ENCODE measurements at regions not wholly inside any gene's neighbourhood (a gene's known extent, or its start where the extent isn't known, plus 50 kb on each side); places are given as distances from the start of the nearest gene placed in this dataset.

DNA sequence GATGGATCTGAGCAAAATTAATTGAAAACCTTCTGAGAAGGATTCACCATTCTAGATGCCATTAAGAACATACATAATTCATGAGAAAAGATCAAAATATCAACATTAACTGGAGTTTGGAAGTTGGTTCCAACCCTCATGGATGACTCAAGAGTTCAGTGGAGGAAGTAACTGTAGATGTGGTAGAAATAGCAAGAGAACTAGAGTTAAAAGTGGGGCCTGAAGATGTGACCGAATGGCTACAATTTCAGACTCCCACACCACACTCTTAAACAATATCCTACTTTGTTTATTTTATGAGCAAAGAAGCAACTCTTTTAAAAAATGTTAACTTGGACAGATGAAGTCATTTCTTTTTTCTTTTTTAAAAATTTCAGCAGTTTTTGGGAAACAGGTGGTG, 354.3 kb downstream of the KLF12 start:
- no peak for DNase-seq

DNA sequence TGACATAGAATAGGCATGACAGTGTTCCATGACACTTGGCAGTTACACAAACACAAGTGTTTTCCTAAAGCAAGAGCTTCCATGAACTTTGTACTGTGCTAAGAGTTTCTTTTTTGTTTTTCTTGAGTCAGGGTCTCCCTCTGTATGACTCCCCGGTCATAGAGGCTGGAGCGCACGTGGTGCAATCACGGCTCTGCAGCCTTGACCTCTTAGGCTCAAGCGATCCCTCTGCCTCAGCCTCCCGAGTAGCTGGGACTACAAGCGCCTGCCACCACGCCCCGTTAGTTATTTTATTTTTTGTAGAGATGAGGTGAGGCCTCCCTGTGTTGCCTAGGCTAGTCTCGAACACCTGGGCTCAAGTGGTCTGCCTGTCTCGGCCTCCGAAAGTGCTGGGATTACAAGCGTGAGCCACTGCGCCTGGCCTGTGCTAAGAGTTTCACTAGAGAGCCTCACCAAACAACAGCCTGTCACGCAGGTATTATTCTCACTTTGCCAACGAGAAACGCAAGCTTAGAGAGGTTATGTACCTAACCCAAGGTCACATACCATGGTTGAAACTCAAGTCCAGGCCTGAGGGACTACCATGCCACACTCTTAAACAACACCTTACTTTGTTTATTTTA, 355.9 kb downstream of the KLF12 start:
- no peak for DNase-seq

DNA sequence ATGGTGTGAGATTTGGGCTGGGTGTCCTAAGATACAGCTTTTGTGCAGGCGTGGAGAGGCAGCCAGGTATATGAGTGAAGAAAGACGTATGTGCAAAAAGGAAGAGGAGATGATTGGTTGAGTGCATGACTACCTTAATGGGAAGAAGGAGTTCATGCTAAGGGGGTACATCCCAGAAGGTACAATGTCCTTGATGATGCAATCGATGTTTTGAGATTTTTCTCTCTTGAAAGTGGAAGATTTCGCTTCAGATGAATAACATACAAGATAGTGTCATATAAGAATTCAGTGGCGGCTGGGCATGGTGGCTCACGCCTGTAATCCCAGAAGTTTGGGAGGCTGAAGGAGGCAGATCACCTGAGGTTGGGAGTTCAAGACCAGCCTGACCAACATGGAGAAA, 357.1 kb downstream of the KLF12 start:
- DNase-seq = no peak

DNA sequence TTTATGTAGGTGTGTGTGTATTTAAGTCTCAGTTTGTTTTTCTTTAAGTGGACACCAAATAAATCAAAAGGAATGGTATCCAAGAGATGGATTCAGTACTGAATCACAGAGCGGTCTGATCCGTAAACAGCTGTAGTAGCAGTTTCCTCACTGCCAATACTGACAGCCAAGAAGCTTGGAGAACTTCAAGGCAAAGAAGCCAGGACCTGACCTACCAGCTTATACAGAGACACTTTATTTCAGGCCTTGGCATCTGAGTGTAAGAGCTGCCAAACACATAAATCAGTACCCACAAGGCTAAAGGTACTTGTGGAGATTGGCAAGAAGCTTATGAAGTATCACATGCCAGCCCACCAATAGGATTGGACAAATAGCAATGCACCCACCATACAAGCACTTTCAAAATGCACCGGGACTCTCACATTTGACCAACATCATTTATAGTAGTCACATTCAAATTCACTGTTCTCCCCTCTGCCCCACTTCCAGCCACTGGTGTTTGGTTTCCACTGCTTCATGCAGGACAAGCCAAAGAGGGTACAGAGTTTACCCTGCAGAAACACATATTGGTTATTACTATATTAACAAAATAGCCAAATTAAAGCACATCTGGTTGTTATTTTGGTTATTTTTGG, 357.9 kb downstream of the KLF12 start:
- no peak for DNase-seq

DNA sequence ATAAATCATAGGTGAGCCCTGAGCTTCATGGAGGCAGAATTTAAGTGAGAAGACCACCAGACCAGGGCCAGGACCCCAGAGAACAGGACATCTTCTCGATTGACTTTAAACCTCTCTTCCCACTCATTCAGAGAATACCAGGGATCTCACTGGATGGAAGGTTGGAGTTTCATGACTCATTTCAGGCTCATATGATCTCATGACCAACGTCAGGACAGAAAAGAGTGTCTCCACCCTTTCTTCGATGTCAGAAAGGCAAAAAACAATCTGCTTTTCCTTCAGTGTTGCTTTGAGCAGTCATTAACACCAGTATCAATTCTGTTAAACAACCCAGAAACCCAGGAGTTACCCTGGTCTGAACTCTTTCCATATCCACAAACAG, 361.0 kb downstream of the KLF12 start:
- no peak for DNase-seq

DNA sequence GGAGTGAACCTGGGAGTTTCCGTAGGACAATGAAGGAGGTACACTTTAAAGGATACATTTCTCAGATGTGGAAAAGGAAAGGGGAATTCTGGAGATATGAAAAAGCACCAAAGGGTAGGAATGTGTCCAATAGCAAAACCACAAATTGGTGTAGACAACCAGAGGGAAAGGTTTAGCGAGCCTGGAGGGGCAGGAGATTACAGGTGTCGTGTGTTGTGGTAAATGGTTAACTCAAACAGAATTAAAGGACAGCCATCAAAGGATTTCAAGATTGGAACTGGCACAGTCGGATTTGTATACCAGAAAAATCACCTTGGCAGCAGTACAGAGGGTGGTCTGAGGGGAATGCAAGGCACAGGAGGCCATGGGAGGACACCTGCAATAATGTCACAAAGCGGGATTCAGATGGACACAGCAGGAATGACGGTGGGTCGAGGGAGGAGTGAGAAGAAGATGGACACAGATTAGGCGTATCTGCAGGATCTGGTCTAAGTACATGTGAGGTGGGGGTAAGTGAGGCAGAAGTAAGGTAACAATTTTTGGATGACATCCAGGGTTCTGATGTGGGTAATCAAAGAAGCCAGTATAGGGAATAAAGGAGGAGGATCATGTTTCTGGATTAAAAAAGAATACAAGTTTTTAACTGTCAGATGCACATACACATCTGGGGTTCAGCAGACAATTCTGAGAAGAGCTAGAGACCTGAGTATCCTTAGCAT, 361.6 kb downstream of the KLF12 start:
- no peak for DNase-seq

DNA sequence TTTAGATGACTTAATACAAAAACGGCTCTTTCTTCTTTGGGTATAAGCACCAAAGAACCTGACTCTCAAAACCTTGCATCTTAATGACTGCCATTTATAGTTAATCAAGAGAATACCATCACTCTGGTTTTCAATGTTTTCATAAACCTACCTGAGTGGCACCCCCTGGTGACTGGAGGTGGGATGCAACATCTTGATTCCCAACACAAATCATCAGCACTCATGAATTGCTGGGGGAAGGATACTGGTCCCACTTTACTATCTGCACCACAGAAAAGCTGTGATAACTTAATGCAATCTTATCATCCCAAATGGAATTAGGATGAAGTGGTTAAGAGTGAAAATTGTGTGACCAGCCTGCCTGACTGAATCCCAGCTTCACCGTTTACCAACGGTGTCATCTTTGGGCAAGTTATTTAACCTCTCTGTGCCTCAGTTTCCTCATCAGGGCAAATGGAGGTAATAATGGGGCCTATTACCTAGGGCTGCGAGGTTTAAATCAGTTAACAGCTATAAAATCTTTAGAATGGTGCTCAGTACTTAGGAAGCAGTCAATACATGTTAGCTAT, 366.4 kb downstream of the KLF12 start:
- DNase-seq = peak; percentile 20 to 42

DNA sequence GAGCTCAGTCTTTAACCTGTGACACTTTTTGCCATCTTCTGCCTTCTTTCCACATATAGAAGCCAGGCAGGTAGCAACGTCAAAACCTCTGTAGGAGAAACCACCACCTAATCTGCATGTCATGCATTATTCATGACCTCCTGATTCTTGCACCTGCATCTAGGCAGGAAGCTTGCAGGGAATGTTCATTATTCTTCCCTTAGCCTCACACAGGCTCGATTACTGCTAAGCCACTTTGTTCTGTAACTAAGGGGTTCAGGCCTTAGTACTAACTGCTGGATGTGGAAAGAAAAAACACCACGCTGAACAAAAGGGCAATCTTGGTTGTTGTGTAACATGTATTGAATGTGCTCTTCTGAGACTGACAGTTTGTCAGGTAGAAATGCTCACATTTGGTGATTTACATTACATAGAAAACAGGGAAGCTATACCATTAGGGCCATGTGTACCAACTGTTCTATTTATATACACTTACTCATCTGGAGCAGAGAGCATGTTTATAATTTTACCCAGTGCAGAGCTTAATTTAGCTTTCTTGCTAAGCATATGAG, 366.9 kb downstream of the KLF12 start:
- DNase-seq = peak in 1 of 2 donors; percentile 18

DNA sequence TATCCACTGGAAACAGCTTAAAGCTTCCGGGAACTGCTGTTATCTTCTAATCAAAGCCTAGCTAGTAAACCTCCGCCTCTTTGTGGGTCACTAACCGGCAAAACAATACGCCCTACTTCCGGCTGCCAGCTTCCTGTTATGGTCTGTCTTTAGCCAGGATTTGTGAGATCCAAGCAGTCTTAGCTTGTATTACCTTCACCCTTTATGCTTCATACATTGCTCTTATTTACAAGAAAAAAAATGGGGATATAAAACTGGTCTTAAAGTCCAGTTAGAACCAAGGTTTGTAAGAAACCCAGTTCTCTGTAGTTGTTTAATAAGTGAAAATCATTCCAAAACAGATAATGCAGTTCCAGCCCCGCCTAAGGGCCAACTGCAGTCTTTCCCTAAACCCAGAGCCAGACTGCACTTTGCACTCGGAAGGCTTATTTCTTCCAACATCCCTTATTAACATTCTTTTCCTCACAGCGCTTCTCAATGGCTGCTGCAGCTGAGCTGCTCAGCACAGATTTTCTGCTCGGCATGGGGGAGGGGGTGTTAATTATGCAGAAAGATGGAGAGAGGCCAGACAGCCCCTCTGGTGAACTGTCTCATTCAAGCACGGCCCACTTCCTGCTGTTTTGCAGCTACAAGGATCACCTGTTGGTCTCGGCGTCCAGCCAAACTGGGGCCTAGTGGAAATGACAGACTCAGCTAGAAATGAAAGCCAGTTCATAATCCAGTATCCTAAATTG, 368.4 kb downstream of the KLF12 start:
- DNase-seq = peak; percentile 79 to 85

DNA sequence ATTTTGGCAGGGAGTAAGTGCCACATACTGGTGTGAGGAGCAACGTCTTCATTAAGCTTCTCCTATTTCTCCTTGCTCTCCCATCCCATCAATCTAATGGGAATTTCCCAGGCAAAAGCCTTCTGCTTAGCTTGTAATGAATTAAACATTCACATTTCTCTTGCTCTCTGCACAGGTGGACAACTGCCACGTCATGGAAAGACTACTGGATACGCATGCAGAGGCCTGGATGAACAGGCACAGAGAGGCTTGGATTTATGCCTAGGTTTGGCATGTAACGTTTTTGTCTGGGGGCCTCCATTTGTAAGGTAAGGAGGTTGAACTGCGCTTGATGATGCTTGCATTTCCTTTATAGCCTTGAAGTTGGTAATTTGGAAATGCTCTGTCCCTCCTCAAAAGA, 374.8 kb downstream of the KLF12 start:
- DNase-seq = no peak

DNA sequence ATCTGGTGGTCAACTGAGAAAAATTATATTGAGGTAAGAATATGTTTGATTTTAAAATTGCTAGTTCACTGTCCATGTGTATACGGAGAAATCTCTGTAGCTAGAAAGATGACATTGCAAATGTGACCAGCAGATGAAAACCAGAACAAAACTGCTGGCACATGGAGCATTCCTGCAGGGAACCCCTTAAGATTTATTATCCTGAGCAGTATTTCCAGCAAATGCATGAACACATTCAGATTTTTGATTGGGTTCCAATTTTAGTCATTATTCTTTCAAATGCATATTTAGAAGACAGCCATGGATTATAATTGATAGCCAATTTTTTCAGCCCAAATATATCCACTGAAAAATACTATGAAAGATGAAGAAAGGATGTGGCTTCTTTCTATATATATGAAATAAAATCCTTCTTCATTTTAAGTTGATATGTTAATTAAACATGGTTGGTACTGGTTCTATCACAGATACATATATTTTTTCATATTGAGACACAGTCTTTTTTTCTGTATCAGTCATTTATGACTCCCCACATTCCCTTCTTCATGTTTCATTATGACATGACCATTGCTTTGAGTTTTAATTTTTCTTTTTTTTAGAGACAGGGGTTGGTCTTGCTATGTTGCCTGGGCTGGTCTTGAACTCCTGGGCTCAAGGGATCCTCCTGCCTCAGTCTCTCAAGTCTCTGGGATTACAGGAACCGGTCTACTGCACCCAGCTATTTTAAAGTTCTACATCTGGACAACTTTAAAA, 376.5 kb downstream of the KLF12 start:
- no peak for DNase-seq

DNA sequence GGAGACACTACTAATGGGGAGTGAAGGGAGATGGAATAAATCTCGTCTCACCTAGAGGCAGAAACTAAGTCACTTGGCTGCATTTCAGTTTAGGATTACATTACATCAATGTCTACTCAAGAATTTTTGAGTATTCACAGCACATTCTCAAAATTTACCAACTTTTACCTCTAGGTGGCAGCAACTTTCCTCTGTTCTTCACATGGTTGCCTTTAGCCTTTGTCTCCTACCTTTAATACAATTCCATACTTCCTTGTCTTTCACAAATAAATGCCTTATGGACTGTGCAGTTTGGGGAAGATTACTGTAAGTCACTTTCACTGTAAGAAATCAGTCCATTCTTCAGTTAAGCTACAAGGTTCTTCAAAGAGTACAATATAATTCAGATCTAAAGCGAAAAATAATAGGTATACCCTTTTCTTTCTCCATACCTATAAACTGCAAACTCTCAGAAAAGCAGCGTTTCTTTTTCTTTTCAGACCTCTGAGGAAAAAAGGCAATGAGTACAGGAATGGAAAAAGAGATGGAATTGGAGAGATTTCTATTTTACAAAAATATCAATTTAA, 379.4 kb downstream of the KLF12 start:
- peak in 1 of 2 donors; percentile 68 for DNase-seq

DNA sequence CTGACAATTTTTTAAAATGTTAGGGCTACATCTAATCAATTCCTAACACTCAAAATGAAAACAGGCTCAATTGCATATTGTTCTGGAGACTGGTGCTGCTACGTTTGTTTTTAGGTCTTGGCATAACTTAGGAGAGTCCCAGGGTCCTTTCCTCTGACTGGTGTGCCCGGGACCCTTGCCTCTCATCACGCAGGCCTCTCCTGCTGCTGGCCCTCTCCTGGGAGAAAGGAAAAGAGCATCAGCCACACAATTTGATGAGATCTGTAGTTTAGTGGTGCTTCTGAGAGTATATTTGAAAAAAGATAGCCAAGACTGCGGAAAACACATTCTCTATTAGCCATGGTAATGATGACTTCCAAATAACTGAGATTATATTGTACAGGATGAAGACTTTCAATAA, 380.0 kb downstream of the KLF12 start:
- DNase-seq = no peak

DNA sequence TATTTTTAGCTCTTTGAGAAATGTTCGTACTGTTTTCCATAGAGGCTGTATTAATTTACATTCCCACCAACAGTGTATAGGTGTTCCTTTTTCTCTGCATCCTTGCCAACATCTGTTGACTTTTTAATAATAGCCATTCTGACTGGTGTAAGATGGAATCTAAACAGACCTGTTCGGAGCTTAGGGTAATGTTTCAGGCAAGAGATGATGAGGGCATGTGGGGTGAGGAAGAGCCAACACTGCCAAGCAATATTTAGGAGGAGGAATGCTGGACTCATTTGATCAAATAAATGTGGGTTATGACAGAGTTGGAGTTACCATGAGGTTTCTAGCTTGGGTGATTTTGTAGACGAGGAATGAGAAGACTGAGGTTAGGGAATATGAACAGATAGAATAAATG, 382.9 kb downstream of the KLF12 start:
- DNase-seq = no peak

DNA sequence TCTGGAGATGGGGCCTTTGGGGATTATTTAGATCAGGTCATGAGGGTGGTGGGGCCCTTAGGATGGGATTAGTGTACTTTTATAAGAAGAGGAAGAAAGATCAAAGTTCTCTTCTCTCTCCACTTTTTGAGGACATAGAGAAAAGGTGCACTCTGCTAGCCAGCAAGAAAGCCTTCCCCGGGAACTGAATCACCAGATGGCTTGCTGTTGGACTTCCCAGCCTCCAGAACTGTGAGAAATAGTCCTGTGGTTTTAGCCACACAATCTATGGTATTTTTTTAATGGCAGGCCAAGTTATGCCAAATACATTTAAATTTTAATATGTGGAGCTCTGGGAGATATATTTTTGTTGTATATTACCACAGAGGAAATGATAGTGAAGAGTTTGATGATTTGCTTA, 385.8 kb downstream of the KLF12 start:
- no peak for DNase-seq

DNA sequence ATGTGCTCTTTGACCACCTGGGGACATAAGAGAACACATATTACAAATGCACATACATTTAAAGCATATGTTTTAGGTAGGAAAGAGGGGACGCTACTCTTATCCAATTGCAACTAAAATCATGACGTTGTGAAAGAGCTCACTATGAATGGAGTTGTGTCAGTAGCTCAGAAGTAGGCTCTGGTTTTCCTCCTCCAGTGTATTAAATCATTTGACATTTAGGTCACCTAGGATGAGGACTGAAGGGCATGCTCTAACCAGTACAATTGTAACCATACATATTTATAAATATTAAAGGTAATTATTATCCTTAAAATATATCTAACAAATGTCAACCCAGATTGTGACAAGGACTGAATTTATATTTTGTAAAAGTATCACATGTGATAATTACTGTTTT, 389.0 kb downstream of the KLF12 start:
- DNase-seq = no peak

DNA sequence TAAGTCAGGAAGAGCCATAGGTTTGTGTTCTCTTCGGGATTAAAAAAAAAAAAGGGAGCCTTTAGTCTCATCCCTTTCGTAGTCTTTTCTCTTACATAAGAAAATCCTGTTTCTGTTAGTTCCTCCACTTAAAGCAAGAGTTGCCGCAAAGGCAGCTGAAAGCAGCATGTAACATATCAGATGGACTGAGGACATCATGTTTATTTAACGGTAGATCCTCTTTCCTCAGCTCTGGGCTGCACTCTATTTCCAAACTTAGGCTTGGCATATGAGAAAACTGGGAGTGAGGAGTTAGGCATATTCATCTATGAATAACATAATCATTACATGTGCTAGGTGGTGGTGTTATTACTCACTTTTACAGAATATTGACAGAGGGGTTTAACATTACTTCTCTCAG, 391.2 kb downstream of the KLF12 start:
- no peak for DNase-seq

DNA sequence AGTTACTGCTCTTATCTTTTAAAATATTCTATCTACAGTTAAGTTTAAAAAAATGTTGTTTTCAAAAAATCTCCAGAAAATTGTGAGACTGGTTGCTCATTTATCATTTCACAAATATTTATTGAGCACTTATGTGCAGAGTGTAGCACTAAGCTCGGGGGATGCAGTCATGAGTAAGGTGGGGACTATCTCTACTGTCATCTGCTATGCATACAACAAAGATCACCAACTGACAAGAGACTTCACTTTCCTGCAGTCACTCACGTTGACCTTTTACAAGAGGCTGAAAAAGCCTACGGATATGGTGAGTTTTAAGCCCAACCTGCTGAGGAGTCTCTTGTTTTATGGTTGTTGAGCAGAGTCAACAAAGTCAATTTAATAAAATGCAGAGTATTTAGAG, 392.5 kb downstream of the KLF12 start:
- no peak for DNase-seq

DNA sequence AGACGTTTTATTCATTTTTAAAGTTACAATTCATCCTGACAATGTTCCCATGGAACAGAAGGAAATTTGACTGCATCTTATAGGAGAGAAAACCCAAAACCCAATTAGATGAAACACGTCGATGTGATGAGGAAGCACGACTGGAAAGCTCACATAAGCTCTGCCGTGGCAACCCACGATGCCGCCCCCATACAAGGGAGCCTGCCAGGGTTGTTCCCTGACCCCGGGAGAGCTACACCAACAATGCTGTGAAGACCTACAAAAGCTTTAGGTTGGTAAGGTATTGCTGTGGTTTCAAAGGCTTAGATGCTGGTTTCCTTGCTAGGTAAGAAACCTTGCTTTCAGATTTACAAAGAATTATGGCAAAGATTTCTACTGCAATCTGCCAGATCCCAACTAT, 393.1 kb downstream of the KLF12 start:
- DNase-seq = no peak

DNA sequence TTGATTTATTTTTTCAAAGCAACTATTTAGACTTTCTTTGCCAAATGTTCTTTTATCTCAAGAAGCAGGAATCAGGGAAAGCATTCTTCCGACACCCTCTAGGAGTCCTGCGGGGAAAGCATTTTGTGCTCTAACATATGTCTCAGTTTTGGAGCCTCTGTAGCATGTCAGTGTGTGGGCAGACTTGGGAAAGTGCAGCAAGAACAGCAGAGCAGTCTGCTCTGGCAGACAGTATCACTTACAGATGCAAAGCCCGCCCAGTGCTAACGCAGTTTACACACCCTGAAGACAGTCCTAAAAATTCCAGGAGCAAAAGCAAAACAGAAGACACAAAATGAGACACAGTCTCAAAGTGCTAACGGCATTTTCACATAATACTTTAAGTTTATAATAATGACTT, 393.5 kb downstream of the KLF12 start:
- DNase-seq = no peak

DNA sequence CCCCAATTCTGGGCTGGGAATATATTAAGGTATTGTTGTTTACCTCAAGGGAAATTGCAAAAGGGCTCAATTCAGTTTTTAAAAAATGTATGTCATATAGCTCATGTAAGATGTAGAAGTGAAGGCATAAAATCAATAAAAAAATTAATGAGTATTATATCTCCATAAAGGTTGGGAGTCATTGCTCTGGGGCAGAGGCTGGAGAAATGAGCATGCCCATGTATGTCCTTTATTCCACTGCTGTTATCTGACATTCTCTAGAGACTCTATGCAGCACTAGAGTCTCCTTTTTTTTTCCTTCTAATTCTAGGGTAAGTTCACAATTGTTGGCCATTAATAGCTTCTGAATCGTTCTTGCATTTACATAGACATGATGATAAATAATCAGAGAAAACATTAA, 394.8 kb downstream of the KLF12 start:
- no peak for DNase-seq

DNA sequence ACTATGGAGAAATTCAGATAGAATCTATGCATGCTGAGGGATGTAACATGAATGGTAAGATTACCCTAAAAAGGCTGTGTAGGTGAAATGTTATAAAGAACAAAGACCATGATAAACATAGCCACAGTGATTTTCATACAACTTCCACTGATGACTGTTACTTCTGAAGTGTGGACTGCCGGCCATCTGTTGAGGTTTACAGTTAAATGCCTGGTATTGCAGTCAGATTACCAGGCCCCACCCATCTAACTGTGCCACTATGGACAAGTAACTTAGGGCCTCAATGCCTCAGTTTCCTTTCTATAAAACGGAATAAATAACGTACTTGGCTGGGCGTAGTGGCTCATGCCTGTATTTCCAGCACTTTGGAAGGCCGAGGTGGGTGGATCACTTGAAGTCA, 395.6 kb downstream of the KLF12 start:
- DNase-seq = no peak
